ENCODE measurements at regions not wholly inside any gene's neighbourhood (a gene's known extent, or its start where the extent isn't known, plus 50 kb on each side); places are given as distances from the start of the nearest gene placed in this dataset.

- Mint-ChIP-seq H3K4me1 (ENCODE audit: low read depth) (no peaks in the 10 kb centered on the region), H3K4me3 (no peak overlapping the region), H3K27me3 (ENCODE audit: low read depth) (no peaks in the 10 kb centered on the region), H3K9me3 (no peaks in the 10 kb centered on the region), H3K36me3 (ENCODE audit: insufficient read depth) (no peaks in the 10 kb centered on the region)
- no peak for ATAC-seq
- no peak for DNase-seq
Observed at GRCh38 chr2:133653056-133653455, 84.8 kb upstream of the NCKAP5 start.

DNA sequence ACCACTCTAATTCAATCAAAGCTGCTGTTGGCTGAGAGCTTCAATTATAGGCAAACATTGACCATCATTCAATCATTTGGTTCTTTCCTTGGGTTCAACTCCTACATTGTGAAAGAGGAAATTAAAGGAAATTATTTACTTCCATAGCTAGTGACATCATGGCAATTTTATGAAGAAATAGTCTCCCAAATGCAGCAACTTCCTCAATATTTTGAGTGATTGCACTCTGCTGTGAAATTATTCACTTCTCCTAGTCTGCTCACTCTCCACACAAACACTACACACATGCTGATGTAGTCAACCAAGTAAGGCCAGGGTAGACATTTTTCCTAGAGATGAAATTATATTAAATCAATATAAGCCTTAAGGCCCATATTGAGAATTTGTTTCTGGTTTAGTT lies 86.7 kb upstream of the NCKAP5 start:
- H3K36me3 Mint-ChIP-seq (ENCODE audit: insufficient read depth): no peaks in the 10 kb centered on the region

DNA sequence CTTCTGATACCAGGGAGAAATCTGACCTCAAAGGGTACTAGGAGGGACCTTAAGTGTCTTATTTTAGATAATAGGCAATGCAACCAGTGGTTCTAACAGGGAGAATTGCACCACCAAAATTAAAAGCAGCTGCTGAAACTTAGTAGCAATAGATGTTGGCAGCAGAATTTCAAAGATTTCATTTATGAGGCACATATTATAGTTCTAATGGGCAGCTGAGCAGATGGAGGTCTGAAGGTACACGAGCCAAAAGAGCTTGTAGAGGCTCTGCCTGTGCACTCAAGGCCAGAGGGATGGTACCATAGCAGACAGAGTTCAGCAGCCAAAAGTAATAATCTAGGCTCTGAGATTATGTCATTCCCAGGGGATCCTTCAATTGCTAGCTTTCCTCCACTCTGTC lies 87.3 kb upstream of the NCKAP5 start:
- Mint-ChIP-seq H3K9me3 (no peaks in the 10 kb centered on the region), H3K4me1 (ENCODE audit: low read depth) (no peaks in the 10 kb centered on the region), H3K4me3 (no peak overlapping the region), H3K27me3 (ENCODE audit: low read depth) (no peaks in the 10 kb centered on the region), H3K36me3 (ENCODE audit: insufficient read depth) (no peaks in the 10 kb centered on the region)
- no peak for DNase-seq
- ATAC-seq: no peak

More for the DNA sequence above, 86.7 kb upstream of the NCKAP5 start:
- DNase-seq: no peak
- H3K27me3 Mint-ChIP-seq (ENCODE audit: low read depth): no peaks in the 10 kb centered on the region
- H3K9me3 Mint-ChIP-seq: no peaks in the 10 kb centered on the region
- ATAC-seq: no peak
- no peaks in the 10 kb centered on the region for H3K4me1 Mint-ChIP-seq (ENCODE audit: low read depth)
- H3K4me3 Mint-ChIP-seq: no peak overlapping the region

DNA sequence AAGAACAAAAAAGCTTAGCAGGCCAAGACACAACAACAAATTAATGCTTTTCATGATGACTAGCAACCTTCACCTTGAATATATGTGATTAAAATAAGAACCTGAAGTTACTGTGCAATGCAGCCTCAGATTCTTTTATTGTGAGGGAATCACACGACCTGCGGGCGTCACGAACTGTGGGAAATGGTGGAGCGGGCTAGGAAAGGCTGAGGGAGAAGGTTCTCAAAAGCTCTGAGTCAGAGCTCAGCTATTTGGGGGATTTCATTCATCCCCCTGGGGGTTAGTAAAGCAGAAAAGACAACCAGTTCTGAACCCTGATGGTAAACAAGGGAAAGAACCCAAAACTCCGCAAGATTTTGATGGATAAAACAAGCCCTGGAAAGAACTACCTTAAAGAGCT lies 89.3 kb upstream of the NCKAP5 start:
- Mint-ChIP-seq H3K4me1 (ENCODE audit: low read depth) (no peaks in the 10 kb centered on the region), H3K27me3 (ENCODE audit: low read depth) (no peaks in the 10 kb centered on the region), H3K36me3 (ENCODE audit: insufficient read depth) (no peaks in the 10 kb centered on the region), H3K9me3 (no peaks in the 10 kb centered on the region), H3K4me3 (no peak overlapping the region)
- DNase-seq: no peak
- ATAC-seq: no peak

- Mint-ChIP-seq H3K4me1 (ENCODE audit: low read depth) (no peaks in the 10 kb centered on the region), H3K36me3 (ENCODE audit: insufficient read depth) (no peaks in the 10 kb centered on the region), H3K27me3 (ENCODE audit: low read depth) (no peaks in the 10 kb centered on the region), H3K4me3 (no peak overlapping the region), H3K9me3 (no peaks in the 10 kb centered on the region)
- ATAC-seq: no peak
- DNase-seq: no peak
Observed at GRCh38 chr2:133658020-133658903, 90.0 kb upstream of the NCKAP5 start.

- DNase-seq (no peak), ATAC-seq (no peak)
- Mint-ChIP-seq H3K4me1 (ENCODE audit: low read depth) (no peaks in the 10 kb centered on the region), H3K27me3 (ENCODE audit: low read depth) (no peaks in the 10 kb centered on the region), H3K36me3 (ENCODE audit: insufficient read depth) (no peaks in the 10 kb centered on the region), H3K9me3 (no peaks in the 10 kb centered on the region), H3K4me3 (no peak overlapping the region)
Observed at GRCh38 chr2:133660510-133660909, 92.2 kb upstream of the NCKAP5 start.

- Mint-ChIP-seq H3K9me3 (no peaks in the 10 kb centered on the region), H3K27me3 (ENCODE audit: low read depth) (no peaks in the 10 kb centered on the region), H3K36me3 (ENCODE audit: insufficient read depth) (no peaks in the 10 kb centered on the region), H3K4me1 (ENCODE audit: low read depth) (no peaks in the 10 kb centered on the region), H3K4me3 (no peak overlapping the region)
- DNase-seq: no peak
- ATAC-seq: no peak
Observed at GRCh38 chr2:133661392-133661791, 93.1 kb upstream of the NCKAP5 start.

GRCh38 chr2:133666621-133667020 lies 98.4 kb upstream of the NCKAP5 start:
- DNase-seq (no peak), ATAC-seq (no peak)
- peaks cover 9% of the 10 kb centered on the region for H3K9me3 Mint-ChIP-seq
- H3K27me3 Mint-ChIP-seq (ENCODE audit: low read depth): no peaks in the 10 kb centered on the region
- no peak overlapping the region for H3K4me3 Mint-ChIP-seq
- H3K4me1 Mint-ChIP-seq (ENCODE audit: low read depth): no peaks in the 10 kb centered on the region
- no peaks in the 10 kb centered on the region for H3K36me3 Mint-ChIP-seq (ENCODE audit: insufficient read depth)

GRCh38 chr2:133667085-133667484 lies 98.8 kb upstream of the NCKAP5 start:
- no peaks in the 10 kb centered on the region for H3K36me3 Mint-ChIP-seq (ENCODE audit: insufficient read depth)
- ATAC-seq (no peak), DNase-seq (no peak)
- peaks cover 9% of the 10 kb centered on the region for H3K9me3 Mint-ChIP-seq
- no peaks in the 10 kb centered on the region for H3K27me3 Mint-ChIP-seq (ENCODE audit: low read depth)
- H3K4me1 Mint-ChIP-seq (ENCODE audit: low read depth): no peaks in the 10 kb centered on the region
- no peak overlapping the region for H3K4me3 Mint-ChIP-seq

GRCh38 chr2:133667968-133668367 lies 99.7 kb upstream of the NCKAP5 start:
- Mint-ChIP-seq H3K4me3 (no peak overlapping the region), H3K4me1 (ENCODE audit: low read depth) (no peaks in the 10 kb centered on the region), H3K9me3 (peaks cover 9% of the 10 kb centered on the region), H3K27me3 (ENCODE audit: low read depth) (no peaks in the 10 kb centered on the region), H3K36me3 (ENCODE audit: insufficient read depth) (no peaks in the 10 kb centered on the region)
- DNase-seq (no peak), ATAC-seq (no peak)

DNA sequence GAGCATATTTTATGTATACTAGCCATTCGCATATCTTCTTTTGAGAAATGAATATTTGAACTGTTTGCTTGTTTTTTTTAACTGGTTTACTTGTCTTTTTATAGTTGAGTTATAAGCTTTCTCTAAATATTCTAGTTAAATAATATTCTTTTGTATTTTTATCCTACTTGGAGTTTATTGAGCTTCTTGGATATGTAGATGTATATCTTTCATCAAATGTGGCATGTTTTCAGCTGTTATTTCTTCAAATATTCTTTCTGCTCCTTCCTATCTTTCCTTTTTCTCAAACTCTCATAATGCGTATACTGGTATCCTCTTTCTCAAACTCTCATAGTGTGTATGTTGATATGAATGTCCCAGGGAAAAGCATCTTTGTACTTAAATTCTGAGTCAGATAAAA lies 100.3 kb upstream of the NCKAP5 start:
- Mint-ChIP-seq H3K9me3 (peaks cover 9% of the 10 kb centered on the region), H3K4me3 (no peak overlapping the region), H3K36me3 (ENCODE audit: insufficient read depth) (no peaks in the 10 kb centered on the region), H3K4me1 (ENCODE audit: low read depth) (no peaks in the 10 kb centered on the region), H3K27me3 (ENCODE audit: low read depth) (no peaks in the 10 kb centered on the region)
- DNase-seq (no peak), ATAC-seq (no peak)

DNA sequence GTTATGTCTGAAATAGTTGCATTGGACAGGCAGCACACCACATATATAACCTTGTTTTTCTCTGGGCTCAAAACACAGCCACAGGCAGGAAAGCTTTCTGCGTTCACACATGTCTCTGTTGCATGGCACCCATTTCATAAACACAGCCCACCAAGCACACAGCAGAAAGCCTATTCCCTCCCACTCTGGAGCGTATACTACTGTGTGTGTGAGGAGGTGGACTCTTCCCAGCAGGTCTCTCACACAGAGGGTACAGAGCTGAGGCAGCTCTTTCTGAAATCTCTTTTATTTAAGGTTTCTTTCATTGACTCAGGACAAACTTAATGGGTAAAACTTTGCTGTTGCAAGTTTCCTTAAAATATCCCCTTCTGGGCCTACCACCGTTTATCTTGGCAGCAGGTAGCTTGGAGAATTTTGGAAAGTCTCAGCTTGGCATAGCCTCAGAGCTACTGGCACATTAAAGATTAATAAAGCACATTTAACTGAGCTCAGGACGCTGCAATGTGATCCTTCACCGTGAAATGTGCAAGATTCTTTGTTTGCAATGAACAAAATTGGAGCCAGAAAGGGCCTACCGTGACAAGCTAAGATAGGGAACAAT lies 105.1 kb upstream of the NCKAP5 start:
- Mint-ChIP-seq H3K4me1 (ENCODE audit: low read depth) (no peaks in the 10 kb centered on the region), H3K9me3 (peaks cover 4% of the 10 kb centered on the region), H3K36me3 (ENCODE audit: insufficient read depth) (no peaks in the 10 kb centered on the region), H3K4me3 (no peak overlapping the region), H3K27me3 (ENCODE audit: low read depth) (peaks cover 7% of the 10 kb centered on the region)
- DNase-seq (no peak), ATAC-seq (no peak)

DNA sequence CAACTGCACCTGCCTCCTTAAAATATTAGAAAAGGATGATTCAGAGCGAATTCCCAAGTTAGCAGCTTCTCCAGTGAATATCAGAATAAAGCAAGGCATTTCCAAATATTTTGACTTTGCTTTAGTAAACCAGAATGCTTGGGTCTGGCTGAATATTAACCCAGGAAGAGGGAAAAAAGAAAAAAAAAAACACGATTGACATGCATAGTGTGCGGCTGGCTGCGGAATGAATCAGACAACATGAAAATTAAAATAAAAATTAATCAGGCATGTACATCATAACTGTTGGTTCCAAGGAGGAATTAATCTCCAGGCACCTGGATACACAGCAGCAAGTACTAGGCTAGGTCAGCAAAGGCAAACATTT lies 105.8 kb upstream of the NCKAP5 start:
- no peak for DNase-seq

DNA sequence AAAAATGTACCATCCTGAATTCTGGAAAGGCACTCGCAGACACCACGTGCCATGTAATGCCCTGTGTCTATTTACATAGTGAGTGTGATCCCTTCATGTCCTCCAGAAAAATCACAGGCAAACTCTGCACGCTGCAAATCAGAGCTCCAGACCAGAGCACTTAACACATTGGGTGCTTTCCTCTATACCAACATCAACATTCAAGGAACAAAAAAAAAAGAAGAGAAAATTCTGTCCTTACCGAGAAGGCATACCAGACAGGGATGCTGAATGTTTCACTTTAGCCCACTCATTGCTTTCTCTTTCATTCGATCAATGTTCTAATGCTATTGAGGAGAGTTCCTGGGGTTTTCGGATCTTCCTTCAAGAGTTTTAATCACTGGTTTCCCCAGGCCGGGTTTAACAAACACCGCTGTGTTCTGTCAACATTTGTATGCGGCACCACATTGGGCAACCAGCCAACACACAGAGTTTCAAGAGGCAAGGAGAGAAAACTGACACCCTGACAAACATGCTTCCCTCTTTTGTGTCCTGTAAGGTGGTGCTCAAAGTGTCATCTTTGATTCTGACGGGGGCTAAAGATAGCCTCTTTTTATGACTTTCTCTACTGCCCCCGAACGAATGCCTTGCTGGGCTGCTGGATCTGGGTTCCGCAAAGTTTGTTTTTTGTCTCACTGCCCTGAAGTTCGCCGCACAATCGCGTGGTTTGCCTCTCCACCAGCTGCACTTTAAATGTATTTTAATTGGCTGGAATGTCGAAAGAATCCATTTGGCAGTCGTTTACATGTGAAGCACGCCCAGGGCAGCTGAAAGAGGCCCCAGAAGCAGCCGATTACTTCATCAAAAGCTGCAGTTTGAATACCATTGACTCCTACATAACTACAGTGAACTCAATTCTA lies 106.4 kb upstream of the NCKAP5 start:
- Mint-ChIP-seq H3K9me3 (no peaks in the 10 kb centered on the region), H3K4me1 (ENCODE audit: low read depth) (no peaks in the 10 kb centered on the region), H3K27me3 (ENCODE audit: low read depth) (peaks cover 7% of the 10 kb centered on the region), H3K4me3 (no peak overlapping the region), H3K36me3 (ENCODE audit: insufficient read depth) (no peaks in the 10 kb centered on the region)
- DNase-seq (no peak), ATAC-seq (no peak)

More for the DNA sequence above, 105.8 kb upstream of the NCKAP5 start:
- H3K36me3 Mint-ChIP-seq (ENCODE audit: insufficient read depth): no peaks in the 10 kb centered on the region
- no peak overlapping the region for H3K4me3 Mint-ChIP-seq
- peaks cover 7% of the 10 kb centered on the region for H3K27me3 Mint-ChIP-seq (ENCODE audit: low read depth)
- no peak for ATAC-seq
- H3K9me3 Mint-ChIP-seq: no peaks in the 10 kb centered on the region
- H3K4me1 Mint-ChIP-seq (ENCODE audit: low read depth): no peaks in the 10 kb centered on the region

All from activated T-cell treated with anti-CD3 and anti-CD28 coated beads, Interleukin-2, amount 50 U/mL, for 4 hours (primary cell).